Neural progenitor cell (in vitro differentiated cells): ENCODE measurements at regions not wholly inside any gene's neighbourhood (a gene's known extent, or its start where the extent isn't known, plus 50 kb on each side); places are given as distances from the start of the nearest gene placed in this dataset.

Experiments used
- DNase-seq: peaks from one replicate; pipeline ENCODE4 v3.0.0-alpha.2; 2016; ENCODE audit warnings: low spot score
- H2AFZ ChIP-seq: fragments of 200-600 bp; sonication (generic); replicated peaks from 2 replicates; pipeline ENCODE4 v1.6.1; 2016; ENCODE audit warnings: antibody characterized with exemption
- H3F3A ChIP-seq: fragments of 200-600 bp; sonication (generic); 2 replicates; pipeline ENCODE4 v1.6.1; 2016; ENCODE audit warnings: antibody characterized with exemption, low read depth
- H3K27ac ChIP-seq: fragments of 200-600 bp; sonication (generic); 2 replicates; pipeline ENCODE4 v1.5.1; 2016; ENCODE audit warnings: mild to moderate bottlenecking
- H3K27me3 ChIP-seq: fragments of 200-600 bp; sonication (generic); 2 replicates; pipeline ENCODE4 v1.6.1; 2016; ENCODE audit warnings: mild to moderate bottlenecking, moderate library complexity
- H3K36me3 ChIP-seq: fragments of 200-600 bp; sonication (generic); 2 replicates; pipeline ENCODE4 v1.5.1; 2016
- H3K4me1 ChIP-seq: fragments of 200-600 bp; sonication (generic); 2 replicates; pipeline ENCODE4 v1.6.1; 2016; ENCODE audit warnings: mixed run types
- H3K4me2 ChIP-seq: fragments of 200-600 bp; sonication (generic); 2 replicates; pipeline ENCODE4 v1.6.1; 2016
- H3K4me3 ChIP-seq: fragments of 200-600 bp; sonication (generic); 2 replicates; pipeline ENCODE4 v1.5.1; 2016
- H3K79me2 ChIP-seq: fragments of 200-600 bp; sonication (generic); 2 replicates; pipeline ENCODE4 v1.6.1; 2016; ENCODE audit warnings: low read depth
- H3K9ac ChIP-seq: fragments of 200-600 bp; sonication (generic); 2 replicates; pipeline ENCODE4 v1.6.1; 2016
- H3K9me3 ChIP-seq: fragments of 200-600 bp; sonication (generic); 2 replicates; pipeline ENCODE4 v1.5.1; 2016; ENCODE audit warnings: low read depth
- H4K20me1 ChIP-seq: fragments of 200-600 bp; sonication (generic); 2 replicates; pipeline ENCODE4 v1.6.1; 2016; ENCODE audit warnings: low read depth
- H3K27ac Mint-ChIP-seq: 3 replicates; pipeline ENCODE4 v1.8.0; 2021; ENCODE audit warnings: mixed read lengths
- H3K27me3 Mint-ChIP-seq: 2 replicates; pipeline ENCODE4 v1.8.0; 2022; ENCODE audit warnings: low read depth, mild to moderate bottlenecking, inconsistent platforms, moderate library complexity, mixed read lengths; ENCODE audit not compliant: insufficient read depth
- H3K36me3 Mint-ChIP-seq: 3 replicates; pipeline ENCODE4 v1.8.0; 2021; ENCODE audit warnings: mixed read lengths
- H3K4me1 Mint-ChIP-seq: 3 replicates; pipeline ENCODE4 v1.8.0; 2021; ENCODE audit warnings: mixed read lengths
- H3K4me3 Mint-ChIP-seq: 3 replicates; pipeline ENCODE4 v1.8.0; 2021; ENCODE audit warnings: mild to moderate bottlenecking, moderate library complexity, mixed read lengths
- H3K9me3 Mint-ChIP-seq: 3 replicates; pipeline ENCODE4 v1.8.0; 2020; ENCODE audit warnings: mixed read lengths
- CTCF ChIP-seq: fragments of 200-600 bp; sonication (generic); IDR thresholded peaks from 2 replicates; pipeline ENCODE4 v1.5.1; 2017; ENCODE audit warnings: antibody characterized with exemption, mild to moderate bottlenecking
- EZH2 ChIP-seq: fragments of 200-600 bp; sonication (generic); IDR thresholded peaks from 2 replicates; pipeline ENCODE4 v1.6.1; 2017; ENCODE audit warnings: antibody characterized with exemption, mild to moderate bottlenecking, moderate library complexity
- EZH2phosphoT487 ChIP-seq: fragments of 200-600 bp; sonication (generic); IDR thresholded peaks from 2 replicates; pipeline ENCODE4 v1.6.1; 2017; ENCODE audit warnings: antibody characterized with exemption

GRCh38 chr5:3034449-3034848 lies 283.0 kb upstream of the IRX2 start:
- no peak overlapping the region for H3K4me3 Mint-ChIP-seq
- DNase-seq: no peak
- Histone ChIP-seq H4K20me1 (no peaks in the 10 kb centered on the region), H3K4me3 (no peak overlapping the region), H3K79me2 (no peaks in the 10 kb centered on the region), H3K27me3 (no peaks in the 10 kb centered on the region), H3K9ac (no peak overlapping the region), H3K4me2 (no peak overlapping the region), H3K9me3 (no peaks in the 10 kb centered on the region), H3F3A (no peaks in the 10 kb centered on the region), H3K4me1 (peaks cover 7% of the 10 kb centered on the region), H2AFZ (no peak overlapping the region), H3K27ac (no peak overlapping the region), H3K36me3 (no peaks in the 10 kb centered on the region)
- peaks cover 5% of the 10 kb centered on the region for H3K9me3 Mint-ChIP-seq
- peaks cover 7% of the 10 kb centered on the region for H3K27me3 Mint-ChIP-seq
- peaks cover 20% of the 10 kb centered on the region for H3K4me1 Mint-ChIP-seq
- H3K36me3 Mint-ChIP-seq: no peaks in the 10 kb centered on the region
- no peak overlapping the region for H3K27ac Mint-ChIP-seq
- TF ChIP-seq EZH2: no peak
- no peak for TF ChIP-seq EZH2phosphoT487
- TF ChIP-seq CTCF: no peak

DNA sequence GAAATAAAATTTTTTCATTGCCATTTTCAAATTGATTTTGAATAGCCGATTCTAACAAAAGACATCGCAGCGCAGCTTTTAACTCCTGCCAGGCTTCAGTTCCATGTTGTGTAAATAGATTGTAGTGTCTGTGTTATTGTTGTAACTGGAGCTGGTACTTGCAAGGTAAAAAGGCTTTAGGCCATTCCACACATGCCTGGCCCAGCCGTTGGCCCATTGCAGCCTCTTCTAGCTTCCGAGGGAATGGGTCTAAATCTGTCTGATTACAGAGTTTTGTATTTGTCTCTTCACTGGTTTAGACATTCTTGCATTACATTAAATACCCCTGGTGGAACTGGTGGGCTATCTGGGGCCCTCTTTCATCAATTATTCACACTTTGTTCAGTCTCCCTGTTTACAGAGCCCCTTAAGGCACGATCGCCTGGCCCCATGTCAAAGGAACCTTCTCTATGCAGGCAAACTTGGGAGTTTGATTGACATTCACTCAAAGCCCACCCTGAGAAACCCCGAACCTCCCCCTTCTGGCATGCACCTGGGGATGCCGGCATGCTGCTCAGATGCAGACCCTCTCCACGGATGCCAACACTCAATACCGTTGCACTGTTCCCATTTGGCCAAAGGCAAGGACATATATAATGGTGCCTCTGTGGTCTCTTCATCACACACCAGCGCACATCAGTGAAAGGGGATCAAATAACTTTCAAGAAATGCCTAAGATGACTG lies 281.7 kb upstream of the IRX2 start:
- Histone ChIP-seq H3K9me3 (no peaks in the 10 kb centered on the region), H3K36me3 (no peaks in the 10 kb centered on the region), H3K4me2 (no peak overlapping the region), H3F3A (no peaks in the 10 kb centered on the region), H3K4me1 (peaks cover 7% of the 10 kb centered on the region), H4K20me1 (no peaks in the 10 kb centered on the region), H2AFZ (no peak overlapping the region), H3K27ac (no peak overlapping the region), H3K79me2 (no peaks in the 10 kb centered on the region), H3K27me3 (no peaks in the 10 kb centered on the region), H3K4me3 (no peak overlapping the region), H3K9ac (no peak overlapping the region)
- H3K27me3 Mint-ChIP-seq: peaks cover 7% of the 10 kb centered on the region
- H3K36me3 Mint-ChIP-seq: no peaks in the 10 kb centered on the region
- peaks cover 5% of the 10 kb centered on the region for H3K9me3 Mint-ChIP-seq
- H3K4me1 Mint-ChIP-seq: peaks cover 20% of the 10 kb centered on the region
- H3K27ac Mint-ChIP-seq: peak overlapping the region; percentile 21
- DNase-seq: peak; percentile 23
- TF ChIP-seq EZH2: no peak
- TF ChIP-seq CTCF: no peak
- TF ChIP-seq EZH2phosphoT487: no peak
- no peak overlapping the region for H3K4me3 Mint-ChIP-seq

DNA sequence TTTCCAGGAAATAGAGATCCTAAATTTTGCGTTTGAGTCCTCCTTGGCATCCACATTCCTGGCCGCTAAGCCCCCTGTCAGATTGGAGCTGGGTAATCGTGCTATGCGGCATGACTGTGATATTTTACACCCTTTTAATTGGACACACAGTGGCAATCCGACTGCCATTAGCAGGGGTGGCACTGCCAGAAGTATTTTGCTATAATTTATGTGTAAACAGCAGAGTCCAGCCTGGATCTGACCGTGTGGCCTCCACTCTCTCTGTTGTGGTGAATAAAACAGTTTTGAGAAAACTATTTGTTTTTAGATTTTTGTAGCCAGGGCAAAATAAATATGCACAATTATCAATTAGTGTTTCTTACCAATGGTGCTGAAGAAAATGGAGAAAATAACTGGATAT lies 281.0 kb upstream of the IRX2 start:
- H3F3A ChIP-seq: no peaks in the 10 kb centered on the region
- TF ChIP-seq CTCF (no peak), EZH2 (no peak), EZH2phosphoT487 (no peak)
- no peak overlapping the region for H3K27ac ChIP-seq
- no peaks in the 10 kb centered on the region for H3K27me3 ChIP-seq
- Mint-ChIP-seq H3K4me3 (no peak overlapping the region), H3K9me3 (peaks cover 5% of the 10 kb centered on the region), H3K36me3 (no peaks in the 10 kb centered on the region), H3K27ac (no peak overlapping the region), H3K4me1 (peaks cover 20% of the 10 kb centered on the region), H3K27me3 (peaks cover 7% of the 10 kb centered on the region)
- no peaks in the 10 kb centered on the region for H4K20me1 ChIP-seq
- no peak for DNase-seq
- H3K4me2 ChIP-seq: no peak overlapping the region
- no peak overlapping the region for H3K4me3 ChIP-seq
- H3K36me3 ChIP-seq: no peaks in the 10 kb centered on the region
- no peaks in the 10 kb centered on the region for H3K79me2 ChIP-seq
- no peaks in the 10 kb centered on the region for H3K9me3 ChIP-seq
- no peak overlapping the region for H2AFZ ChIP-seq
- H3K4me1 ChIP-seq: peaks cover 7% of the 10 kb centered on the region
- no peak overlapping the region for H3K9ac ChIP-seq
